HCEC 1CT (cell line): ENCODE measurements at regions not wholly inside any gene's neighbourhood (a gene's known extent, or its start where the extent isn't known, plus 50 kb on each side); places are given as distances from the start of the nearest gene placed in this dataset.
A peak's percentile ranks its signal among the peaks of the same experiment; 100 is the strongest.

Experiments
- DNase-seq: peaks from one replicate; pipeline ENCODE4 v3.0.0-alpha.2; 2017

DNA sequence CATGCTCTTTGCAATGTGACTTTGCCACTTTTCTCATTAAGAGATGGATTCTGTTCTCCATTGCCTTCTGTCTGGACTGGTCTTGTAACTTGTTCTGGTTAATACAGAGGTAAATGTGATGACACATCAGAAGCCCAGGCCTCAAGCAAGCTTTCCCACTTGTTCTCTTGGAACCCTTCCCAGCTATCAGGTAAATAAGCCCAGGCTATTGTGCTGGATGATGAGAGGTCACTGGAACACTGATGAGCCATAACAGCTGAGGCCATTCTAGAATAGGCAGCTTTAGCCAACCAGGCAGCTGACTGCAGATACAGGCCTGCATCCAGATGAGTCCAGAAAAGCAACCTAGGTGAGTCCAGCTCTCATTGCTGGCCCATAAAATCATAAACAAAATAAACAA, 1007.0 kb upstream of the ACVR2A start:
- no peak for DNase-seq

DNA sequence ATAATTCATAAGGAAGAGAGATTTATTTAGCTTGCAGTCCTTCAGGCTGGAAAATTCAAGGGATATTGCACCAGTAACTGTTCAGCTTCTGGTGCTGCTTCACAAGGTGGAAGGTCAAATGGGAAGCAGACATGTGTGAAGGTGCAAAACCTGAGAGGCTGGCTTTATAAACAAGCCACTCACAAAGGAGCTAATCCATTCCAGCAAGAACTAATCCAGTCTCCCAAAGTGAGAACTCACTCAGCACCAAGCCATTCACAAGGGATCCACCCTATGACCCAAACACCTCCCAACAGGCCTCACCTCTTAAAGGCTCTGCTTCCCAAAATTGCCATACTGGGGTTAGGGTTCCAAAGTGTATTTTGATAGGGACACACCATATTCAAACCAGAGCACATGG, 1018.4 kb upstream of the ACVR2A start:
- no peak for DNase-seq

DNA sequence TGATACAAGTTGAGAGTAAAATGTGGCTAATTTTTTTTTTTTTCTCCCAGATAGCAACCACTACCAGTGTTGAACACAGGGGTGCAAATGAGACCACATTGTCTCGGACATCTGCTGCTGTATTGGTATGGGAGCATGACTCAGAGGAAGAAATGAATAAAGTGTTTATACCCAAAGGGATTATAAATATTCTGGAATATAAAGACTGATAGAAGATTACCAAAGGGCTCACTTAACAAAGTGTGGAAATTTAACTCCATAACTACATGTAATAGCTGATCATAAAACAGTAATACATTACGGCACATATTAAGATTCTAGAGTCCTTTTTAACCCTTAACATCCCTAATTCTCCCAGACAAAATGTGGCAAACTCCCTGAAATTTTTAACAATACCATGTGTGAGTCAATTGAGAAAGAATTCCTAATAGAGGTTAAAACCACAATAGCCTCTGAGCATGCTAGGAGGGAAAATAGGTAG, 1023.0 kb upstream of the ACVR2A start:
- DNase-seq: peak; percentile 91

DNA sequence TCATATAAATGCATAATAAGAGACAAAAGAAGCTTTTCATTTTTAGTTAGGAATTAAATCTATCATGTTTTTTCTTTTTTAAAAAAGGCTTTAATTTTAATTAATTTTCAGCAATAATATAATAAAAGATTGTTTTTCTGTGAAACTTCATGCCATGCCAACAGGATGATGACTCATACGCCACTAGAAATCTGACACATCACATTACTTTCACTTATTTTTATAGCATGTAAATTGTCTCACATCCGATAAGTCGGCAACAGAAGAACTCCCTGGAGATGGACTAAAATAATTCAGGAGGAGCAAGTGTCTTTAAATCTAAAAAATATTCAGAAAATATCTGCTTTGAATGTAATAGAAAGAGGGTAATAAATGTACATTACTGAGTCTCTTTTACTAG, 1024.2 kb upstream of the ACVR2A start:
- DNase-seq: peak; percentile 77

DNA sequence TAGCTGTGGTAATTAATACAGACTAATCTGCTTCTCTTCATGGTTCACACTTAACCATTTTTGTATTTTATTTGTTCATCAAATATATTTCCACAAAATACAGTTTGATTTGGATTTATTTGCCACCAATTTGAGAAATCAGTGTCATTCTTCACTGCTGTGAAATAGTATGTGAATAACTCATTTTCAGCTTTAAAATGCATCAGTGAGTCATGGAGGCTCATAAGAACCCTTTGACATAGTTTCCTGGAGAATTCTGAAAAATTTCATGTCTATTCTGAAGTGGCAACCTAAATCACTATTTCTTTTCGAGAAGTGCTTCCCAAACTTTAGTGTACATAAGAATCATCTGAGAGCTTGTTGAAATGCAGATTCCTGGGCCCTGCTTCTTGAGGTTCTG, 1026.7 kb upstream of the ACVR2A start:
- peak; percentile 75 for DNase-seq

DNA sequence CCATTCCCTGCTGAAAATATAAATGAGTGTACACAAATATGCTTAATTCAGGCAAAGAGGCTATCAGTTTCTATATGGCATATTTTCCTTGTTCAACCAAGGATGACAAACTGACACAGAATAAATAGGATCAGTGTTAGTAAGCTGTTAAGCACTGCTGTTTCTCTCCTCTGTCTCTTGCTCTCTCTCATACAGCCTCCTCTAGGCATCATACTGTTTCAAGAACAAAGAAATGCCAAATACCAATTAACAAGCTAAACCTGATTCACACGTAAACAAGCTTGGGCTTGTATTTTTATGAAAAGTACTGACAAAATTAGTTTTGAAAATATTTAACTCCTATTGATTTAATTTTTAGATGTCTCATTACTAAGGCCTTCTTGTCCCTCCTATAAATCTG, 1027.2 kb upstream of the ACVR2A start:
- DNase-seq: no peak

DNA sequence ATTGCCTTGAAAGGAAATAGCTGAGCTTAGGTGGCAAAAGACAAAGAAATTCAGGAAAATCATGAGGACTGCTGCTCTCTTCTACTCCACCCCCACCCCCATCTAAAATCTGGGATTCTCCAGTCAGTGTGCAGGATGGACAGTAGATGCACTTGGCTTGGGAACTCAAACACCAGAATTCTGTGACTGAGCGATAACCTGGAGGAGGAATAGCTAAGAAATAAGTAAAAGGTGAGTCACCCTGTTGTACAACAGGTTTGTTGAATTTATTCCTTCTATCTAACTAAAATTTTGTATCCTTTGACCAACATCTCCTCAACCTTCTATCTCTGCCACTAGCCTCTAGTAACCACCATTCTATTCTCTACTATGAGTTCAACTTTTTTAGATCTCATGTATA, 1029.9 kb upstream of the ACVR2A start:
- DNase-seq: no peak

DNA sequence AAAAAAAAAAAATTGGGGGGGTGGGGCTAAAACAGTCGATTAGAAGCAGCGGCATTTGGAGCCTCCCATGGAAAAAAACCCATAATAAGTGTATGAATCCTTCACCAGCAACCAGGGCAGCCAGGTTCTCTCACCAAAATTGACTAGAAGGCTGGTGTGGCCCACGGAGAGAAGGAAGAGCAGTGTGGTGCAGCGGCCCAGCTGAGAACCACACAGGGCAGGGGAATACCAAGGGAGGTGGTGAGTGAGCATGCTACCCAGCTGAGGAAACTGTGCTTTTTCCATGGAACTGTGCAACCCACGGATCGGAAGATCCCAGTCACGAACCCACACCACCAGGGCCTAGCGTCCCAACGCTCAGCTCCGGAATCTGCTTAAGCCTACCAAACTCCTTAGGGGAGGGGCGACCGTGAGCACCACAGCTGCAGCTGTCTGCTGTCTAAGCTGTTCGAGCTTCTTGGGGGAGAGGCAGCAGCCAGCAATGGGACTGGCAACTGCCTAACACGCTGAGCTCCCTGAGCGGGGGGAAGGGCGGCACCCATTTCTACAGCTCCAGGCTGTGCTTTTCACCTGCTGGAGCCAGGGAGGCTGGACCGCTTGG, 1037.2 kb upstream of the ACVR2A start:
- DNase-seq: no peak

DNA sequence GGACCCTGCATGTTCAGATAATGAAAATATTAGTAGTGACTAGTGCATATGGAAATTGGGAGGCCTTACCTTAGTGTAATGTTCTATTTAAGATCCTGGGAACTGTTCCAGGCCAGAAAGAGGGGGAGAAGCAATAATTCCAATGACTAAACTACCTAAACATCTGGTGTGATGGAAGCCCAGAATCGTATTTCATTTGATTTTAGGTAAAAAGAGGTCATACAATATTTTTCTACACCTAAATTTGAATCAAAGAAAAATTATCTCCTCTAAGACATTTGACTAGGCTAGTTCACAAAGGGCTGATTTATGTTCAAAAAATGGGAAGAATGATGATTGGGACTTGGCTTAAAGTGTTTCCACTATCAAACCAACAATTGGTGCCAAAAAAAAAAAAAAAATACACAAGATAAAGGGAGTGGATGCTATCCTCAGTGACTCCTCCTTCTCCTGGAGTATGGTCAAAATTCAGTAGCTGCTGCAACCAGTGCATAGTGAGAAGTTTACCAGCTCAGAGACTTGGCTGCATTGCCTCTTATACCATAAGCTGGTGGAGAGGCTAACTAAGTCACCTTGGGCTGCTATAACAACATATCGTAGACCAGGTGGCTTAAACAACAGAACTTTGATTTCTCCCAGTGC, 1038.3 kb upstream of the ACVR2A start:
- peak; percentile 76 for DNase-seq

DNA sequence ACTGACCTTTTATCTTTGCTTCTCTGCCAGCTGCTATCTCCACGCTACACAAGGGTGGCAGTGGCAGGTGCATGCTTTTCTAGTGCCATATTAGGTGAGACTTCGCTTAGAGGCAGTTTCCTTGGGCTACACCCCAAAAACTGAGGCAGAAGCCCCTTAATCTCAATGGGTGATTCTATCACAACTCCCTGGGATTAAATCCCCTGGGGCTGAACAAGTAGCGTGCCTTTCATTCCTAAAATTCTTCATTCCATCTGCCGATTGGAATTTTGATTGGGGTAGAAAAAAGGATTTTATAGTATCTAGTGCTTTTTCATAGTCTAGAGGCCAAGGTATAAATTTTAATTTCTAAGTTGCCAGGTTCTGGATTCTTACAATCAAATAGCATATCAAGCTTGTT, 1040.5 kb upstream of the ACVR2A start:
- no peak for DNase-seq

DNA sequence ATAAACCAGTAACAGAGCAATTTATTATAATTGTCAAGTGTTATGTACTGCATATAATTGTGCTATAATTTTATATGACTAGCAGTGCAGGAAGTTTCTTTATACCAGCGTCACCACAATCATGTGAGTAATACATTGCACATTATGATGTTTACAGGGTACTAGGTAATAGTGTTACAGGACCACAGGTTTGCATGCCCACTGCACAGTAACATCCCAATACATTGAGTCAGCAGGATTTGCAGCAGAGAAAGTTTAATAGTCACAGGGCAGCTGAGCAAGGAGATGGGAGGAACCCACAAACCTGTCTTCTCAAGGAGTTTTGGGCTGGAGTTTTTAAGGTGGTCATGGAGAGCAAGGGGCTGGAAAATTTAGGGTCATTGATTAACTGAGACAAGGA, 1042.9 kb upstream of the ACVR2A start:
- DNase-seq: peak; percentile 41

DNA sequence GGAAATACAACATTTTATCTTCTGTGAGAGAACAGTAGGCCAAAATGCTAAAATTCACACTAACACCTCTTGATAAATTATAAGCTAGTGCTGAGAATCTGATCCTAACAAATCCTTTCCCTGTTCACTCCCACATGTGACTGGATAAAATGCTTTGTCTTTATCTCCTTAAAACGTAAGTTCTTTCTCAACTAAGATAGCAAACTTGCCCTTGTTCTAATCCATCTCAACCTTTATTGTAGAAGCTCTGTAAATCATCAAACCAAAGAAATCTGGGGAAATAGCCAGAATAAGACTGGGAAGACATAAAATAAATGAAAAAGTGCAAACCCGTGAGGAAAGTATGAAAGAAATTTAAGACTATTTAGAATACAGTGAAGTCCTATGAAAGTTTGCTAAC, 1058.4 kb upstream of the ACVR2A start:
- DNase-seq: no peak

DNA sequence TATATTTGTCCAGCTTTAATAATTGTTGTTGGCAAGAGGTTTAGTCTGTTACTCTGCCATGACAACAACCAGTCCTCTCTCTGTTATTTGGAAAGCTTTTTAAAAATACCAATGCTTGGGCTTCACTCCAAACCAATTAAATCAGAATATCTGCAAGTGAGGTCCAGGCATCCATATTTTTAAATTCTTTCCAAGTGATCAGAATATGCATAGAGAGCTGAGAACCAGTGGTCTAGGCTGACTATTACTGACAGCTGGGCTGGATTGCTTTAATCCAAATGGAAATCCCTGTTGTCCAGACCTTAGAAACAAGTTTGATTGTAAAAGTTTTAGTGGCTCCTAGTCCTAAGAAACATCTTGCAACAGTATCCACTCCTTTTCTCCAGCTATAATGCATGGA, 1059.7 kb upstream of the ACVR2A start:
- no peak for DNase-seq

DNA sequence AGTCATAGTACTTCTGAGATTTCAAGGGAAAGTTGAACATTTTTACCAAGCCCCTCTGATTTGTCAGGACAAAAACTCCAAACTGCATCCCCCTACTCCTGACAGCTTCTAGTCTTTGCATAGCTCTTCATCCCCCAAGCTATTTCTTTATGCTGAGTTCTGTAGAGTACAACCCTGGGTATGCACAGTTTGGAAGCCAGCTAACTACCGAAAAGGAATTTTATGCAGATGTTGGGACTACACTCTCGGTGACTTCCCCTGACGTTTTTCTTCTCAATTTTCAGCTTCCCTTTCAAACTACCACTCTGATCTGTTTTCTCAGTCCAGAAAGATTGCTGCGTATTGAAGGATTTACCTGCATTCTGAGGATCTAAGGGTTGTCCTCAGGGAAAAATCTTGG, 1060.2 kb upstream of the ACVR2A start:
- no peak for DNase-seq

DNA sequence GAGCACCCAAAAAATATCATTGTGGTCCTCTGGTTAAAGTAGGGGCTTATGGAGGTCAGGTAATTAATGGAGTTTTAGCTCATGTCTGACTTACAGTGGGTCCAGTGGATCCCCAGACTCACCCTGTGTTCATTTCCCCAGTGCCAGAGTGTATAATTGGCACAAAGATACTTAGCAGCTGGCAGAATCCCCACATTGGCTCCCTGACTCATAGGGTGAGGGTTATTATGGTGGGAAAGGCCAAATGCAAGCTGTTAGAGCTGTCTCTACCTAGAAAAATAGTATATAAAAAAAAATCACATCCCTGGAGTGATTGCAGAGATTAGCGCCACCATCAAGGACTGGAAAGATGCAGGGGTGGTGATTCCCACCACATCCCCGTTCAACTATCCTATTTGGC, 1067.6 kb upstream of the ACVR2A start:
- no peak for DNase-seq

DNA sequence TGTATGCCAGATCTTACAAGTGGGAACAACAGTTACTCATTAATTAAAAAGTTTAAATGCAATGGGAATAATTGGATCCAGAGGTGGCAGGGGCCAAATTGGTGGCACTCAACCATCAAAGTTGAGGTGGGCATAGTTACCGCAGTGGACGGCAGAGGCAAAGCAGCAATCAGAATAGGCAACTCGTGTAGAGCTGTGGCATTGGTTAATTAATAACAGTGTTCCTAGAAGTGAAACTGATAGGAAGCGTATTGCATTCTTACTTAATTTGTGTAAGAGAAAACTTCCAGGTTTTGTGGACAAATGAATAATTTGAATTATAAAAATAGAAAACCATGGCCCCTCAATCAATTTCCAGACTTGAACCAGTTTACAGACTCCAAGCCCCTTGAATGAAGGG, 1068.2 kb upstream of the ACVR2A start:
- DNase-seq: no peak

DNA sequence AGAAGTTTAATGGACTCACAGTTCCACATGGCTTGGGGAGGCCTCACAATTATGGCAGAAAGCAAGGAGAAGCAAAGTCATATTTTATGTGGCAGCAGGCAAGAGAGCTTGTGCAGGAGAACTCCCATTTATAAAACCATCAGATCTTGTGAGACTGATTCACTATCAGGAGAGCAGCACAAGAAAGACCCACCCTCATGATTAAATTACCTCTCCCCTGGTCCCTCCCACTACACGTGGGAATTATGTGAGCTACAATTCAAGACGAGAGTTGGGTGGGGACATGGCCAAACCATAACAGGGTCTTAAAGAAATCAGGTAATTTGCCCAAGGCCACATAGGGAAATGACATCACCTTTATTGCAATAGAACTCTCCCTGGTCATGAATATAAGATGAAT, 1073.3 kb upstream of the ACVR2A start:
- no peak for DNase-seq

DNA sequence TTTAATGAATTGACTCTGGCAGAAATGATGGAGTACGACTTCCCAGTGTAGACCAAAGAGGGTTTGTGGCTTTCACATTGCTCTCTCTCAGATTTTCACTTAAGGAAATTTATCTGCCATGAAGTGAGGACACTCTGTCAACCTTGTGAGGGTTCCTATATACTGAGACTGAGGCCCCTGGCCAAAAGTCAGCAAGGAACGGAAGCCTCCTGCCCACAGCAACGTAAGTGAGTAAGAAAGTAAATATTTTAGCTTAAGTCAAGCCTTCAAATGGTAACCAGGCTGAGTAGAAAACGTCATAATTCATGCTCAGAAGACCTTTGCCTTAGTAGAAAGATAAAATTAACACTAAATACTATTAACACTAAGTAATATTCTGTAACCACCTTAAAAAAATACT, 1080.5 kb upstream of the ACVR2A start:
- DNase-seq: no peak

DNA sequence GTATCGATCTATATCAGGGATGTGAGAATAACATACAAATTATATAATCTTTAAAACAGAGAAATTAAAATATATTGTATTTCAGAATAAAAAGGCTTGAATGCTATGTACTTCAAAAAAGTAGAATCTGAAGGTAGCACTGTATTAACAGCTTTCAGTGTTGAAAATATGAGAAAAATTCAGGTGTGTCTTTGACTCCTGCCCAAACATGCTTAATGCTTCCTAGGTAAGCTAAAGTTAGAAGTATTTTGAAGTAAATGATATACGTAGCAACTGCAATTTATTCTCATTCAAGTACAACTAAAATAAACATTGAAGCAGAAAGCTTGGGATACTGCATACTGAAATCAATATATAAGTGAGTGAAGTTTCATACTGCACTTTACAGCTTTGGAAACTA, 1082.0 kb upstream of the ACVR2A start:
- DNase-seq: no peak

DNA sequence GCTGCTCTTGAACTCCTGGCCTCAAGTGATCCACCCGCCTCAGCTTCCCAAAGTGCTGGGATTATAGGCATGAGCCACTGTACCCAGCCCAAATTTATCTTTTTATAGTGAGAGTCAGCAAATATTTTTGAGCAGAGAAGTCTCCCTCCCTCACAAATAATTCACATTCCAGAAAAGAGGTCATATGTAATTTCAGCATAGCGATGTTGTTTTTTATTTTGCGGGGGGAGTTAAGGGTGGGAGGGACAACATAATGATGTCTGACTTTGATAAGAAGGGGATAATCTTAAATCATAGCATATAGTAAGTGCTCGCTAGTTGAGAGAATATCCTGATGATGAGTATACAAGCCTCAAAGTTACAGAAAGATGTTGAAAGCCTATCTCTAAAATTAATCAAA, 1090.2 kb upstream of the ACVR2A start:
- no peak for DNase-seq

DNA sequence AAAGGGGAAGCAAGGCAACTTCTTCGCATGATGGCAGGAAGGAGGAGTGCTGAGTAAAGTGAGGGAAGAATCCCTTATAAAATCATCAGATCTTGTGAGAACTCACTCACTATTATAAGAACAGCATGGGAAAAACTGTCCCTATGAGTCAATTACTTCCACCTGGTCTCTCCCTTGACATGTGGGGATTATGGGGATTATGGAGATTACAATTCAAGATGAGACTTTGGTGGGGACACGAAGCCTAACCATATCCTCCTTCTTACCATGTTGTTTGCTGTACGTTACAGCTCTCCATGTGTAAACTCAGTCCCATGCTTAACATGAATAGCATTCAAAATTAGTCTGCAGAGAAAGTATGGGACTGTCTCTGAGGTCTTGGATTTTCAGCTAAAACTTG, 1096.8 kb upstream of the ACVR2A start:
- no peak for DNase-seq

DNA sequence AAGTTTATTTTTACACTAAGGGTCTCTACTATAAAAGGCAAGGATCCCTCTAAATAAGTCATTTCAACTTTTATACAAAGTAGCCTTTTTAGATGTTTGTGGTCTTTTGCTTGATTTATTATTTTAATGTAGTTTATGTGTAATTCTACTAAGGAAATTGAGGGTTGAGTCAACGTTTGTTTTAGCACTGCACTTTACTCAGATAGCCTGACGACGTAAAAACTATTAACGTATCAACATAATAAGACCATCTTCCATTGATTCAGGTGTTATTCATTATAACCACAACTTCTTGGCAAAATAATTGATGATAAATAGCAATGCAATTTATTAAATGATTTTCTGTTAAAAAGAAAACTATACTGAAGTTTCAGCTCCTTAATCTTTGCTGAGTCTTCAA, 1103.6 kb upstream of the ACVR2A start:
- DNase-seq: no peak

DNA sequence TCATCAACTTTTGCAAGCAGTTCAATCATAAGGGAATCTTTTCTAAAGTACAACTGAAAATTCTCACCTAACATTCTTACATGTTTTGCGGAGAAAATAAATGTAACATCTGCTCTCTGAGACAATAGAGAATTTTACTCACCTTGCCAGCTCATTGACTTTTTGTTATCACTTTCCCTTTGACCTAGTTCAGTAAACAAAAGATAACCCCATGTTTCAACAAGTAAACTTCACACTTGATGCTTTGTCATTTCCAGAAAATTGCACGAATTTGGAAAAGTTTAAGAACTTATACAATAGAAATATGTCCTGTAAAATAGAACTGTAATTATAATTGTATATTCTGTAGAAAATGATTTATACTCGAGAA, 1110.0 kb upstream of the ACVR2A start:
- DNase-seq: no peak

DNA sequence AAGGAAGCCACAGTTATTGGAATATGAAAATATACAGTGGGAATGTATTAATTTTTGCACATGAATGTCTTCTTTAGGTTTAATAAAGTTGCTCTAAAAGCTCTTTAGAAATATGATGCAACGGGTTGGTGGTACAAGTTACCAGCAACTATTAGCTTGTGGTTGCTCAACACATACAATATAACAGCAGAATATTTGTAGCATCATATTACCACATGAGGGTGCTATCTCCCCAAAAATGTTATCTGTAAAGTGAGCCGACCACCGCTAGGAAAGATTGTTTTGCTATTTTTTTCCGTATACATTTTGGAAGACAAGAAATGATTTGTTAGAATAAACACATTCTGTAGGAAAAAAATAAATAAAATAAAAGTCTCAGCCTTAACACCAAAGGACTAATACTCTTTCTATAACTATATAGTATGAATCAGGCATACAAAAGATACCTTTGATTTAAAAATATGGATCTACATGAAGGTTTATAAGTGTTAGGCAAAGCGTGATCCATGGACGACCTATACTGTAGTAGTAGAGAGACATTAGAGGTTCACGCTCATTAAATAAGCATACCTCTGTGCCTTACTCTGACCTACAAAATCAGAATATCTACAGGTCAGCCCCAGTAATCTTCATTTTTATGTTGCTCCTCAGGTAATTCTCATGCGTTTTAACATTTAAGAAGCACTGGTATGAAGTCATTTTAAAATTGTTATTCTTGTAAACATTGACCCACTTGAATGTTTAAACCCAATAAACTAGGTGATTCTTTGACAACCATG, 1110.6 kb upstream of the ACVR2A start:
- peak; percentile 77 for DNase-seq

DNA sequence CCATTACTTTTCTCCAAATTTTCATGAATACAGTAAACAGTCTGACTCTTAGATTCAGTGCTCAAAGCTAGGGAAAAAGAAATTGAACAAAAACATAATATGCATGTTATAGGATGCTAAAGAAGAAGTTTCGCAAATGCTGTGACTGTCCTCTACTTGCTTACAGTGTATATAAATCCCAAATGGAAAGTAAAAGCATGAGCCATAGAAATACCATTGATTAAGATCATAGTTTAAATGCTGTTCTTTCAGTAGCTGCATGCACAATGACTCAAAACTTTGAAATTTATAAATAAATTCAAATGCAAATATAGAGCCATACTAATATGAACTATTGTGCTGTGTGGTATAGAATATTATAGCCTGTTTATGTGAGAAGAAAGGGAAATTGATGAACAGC, 1113.9 kb upstream of the ACVR2A start:
- peak; percentile 61 for DNase-seq
